Osteoblast (primary cell): ENCODE measurements at regions not wholly inside any gene's neighbourhood (a gene's known extent, or its start where the extent isn't known, plus 50 kb on each side); places are given as distances from the start of the nearest gene placed in this dataset.
"Not testable (repeated sequence)": the region's sequence is repeated elsewhere in the genome, so short reads cannot be mapped to it uniquely, and the experiment has no call there.

Experiments used
- DNase-seq: peaks from one replicate; pipeline ENCODE4 v3.0.0; 2011; ENCODE audit warnings: low spot score, mixed read lengths; ENCODE audit not compliant: insufficient read length; ENCODE audit errors: missing footprints
- H2AFZ ChIP-seq: 2 replicates; pipeline ENCODE4 v1.6.0; 2011; ENCODE audit warnings: mild to moderate bottlenecking, low read length
- H3K27ac ChIP-seq: 2 replicates; pipeline ENCODE4 v1.5.1; 2011; ENCODE audit warnings: mild to moderate bottlenecking, low read depth, low read length, moderate library complexity
- H3K27me3 ChIP-seq: 2 replicates; pipeline ENCODE4 v1.6.0; 2012; ENCODE audit warnings: mild to moderate bottlenecking, control low read depth, inconsistent platforms, low read length, moderate library complexity; ENCODE audit not compliant: insufficient read depth
- H3K36me3 ChIP-seq: 2 replicates; pipeline ENCODE4 v1.5.1; 2011; ENCODE audit warnings: mild to moderate bottlenecking, low read length, control low read depth, moderate library complexity; ENCODE audit not compliant: insufficient read depth
- H3K4me1 ChIP-seq: 2 replicates; pipeline ENCODE4 v1.5.1; 2011; ENCODE audit warnings: mild to moderate bottlenecking, low read length, control low read depth, moderate library complexity; ENCODE audit not compliant: insufficient read depth
- H3K4me2 ChIP-seq: 2 replicates; pipeline ENCODE4 v1.6.0; 2011; ENCODE audit warnings: mild to moderate bottlenecking, low read length; ENCODE audit not compliant: insufficient read depth
- H3K4me3 ChIP-seq: fragments of 200-600 bp; sonication (generic); 3 replicates; pipeline ENCODE4 v1.5.1; 2012; ENCODE audit warnings: mild to moderate bottlenecking, low read length, inconsistent platforms; ENCODE audit not compliant: insufficient read depth
- H3K79me2 ChIP-seq: 2 replicates; pipeline ENCODE4 v1.6.0; 2012; ENCODE audit warnings: mild to moderate bottlenecking, low read length, control low read depth, inconsistent platforms; ENCODE audit not compliant: insufficient read depth
- H3K9me3 ChIP-seq: 2 replicates; pipeline ENCODE4 v1.5.1; 2011; ENCODE audit warnings: low read depth, low read length, control low read depth
- H4K20me1 ChIP-seq: 2 replicates; pipeline ENCODE4 v1.6.0; 2012; ENCODE audit warnings: mild to moderate bottlenecking, low read length, control low read depth; ENCODE audit not compliant: insufficient read depth
- CTCF ChIP-seq: IDR thresholded peaks from 2 replicates; pipeline ENCODE4 v1.5.1; 2011; ENCODE audit warnings: mild to moderate bottlenecking, low read depth, low read length, moderate library complexity; ENCODE audit errors: extremely low read depth

- no peaks in the 10 kb centered on the region for H3K79me2 ChIP-seq
- no peaks in the 10 kb centered on the region for H3K36me3 ChIP-seq
- H3K4me3 ChIP-seq = no peak overlapping the region
- peaks cover 5% of the 10 kb centered on the region for H3K9me3 ChIP-seq
- H3K4me2 ChIP-seq = no peak overlapping the region
- no peak overlapping the region for H3K27ac ChIP-seq
- H2AFZ ChIP-seq = no peak overlapping the region
- H4K20me1 ChIP-seq = no peaks in the 10 kb centered on the region
- no peak for DNase-seq
- TF ChIP-seq CTCF = no peak
- no peaks in the 10 kb centered on the region for H3K4me1 ChIP-seq
- no peaks in the 10 kb centered on the region for H3K27me3 ChIP-seq
Measured at GRCh38 chr6:86440608-86441007, 496.7 kb upstream of the HTR1E start.

- no peak overlapping the region for H2AFZ ChIP-seq
- H3K9me3 ChIP-seq = peaks cover 4% of the 10 kb centered on the region
- H3K79me2 ChIP-seq = no peaks in the 10 kb centered on the region
- TF ChIP-seq CTCF = no peak
- no peaks in the 10 kb centered on the region for H3K4me1 ChIP-seq
- DNase-seq = no peak
- H3K36me3 ChIP-seq = no peaks in the 10 kb centered on the region
- no peaks in the 10 kb centered on the region for H4K20me1 ChIP-seq
- H3K4me3 ChIP-seq = no peak overlapping the region
- H3K4me2 ChIP-seq = no peak overlapping the region
- H3K27me3 ChIP-seq = no peaks in the 10 kb centered on the region
- no peak overlapping the region for H3K27ac ChIP-seq
Measured at GRCh38 chr6:86423571-86423970, 513.8 kb upstream of the HTR1E start.

GRCh38 chr6:86412057-86412456 is 525.3 kb upstream of the HTR1E start:
- Histone ChIP-seq H3K4me1 (no peaks in the 10 kb centered on the region), H4K20me1 (no peaks in the 10 kb centered on the region), H3K27me3 (no peaks in the 10 kb centered on the region), H3K4me3 (no peak overlapping the region), H2AFZ (no peak overlapping the region), H3K4me2 (no peak overlapping the region), H3K27ac (no peak overlapping the region), H3K9me3 (no peaks in the 10 kb centered on the region), H3K36me3 (no peaks in the 10 kb centered on the region), H3K79me2 (no peaks in the 10 kb centered on the region)
- no peak for DNase-seq
- no peak for TF ChIP-seq CTCF

DNA sequence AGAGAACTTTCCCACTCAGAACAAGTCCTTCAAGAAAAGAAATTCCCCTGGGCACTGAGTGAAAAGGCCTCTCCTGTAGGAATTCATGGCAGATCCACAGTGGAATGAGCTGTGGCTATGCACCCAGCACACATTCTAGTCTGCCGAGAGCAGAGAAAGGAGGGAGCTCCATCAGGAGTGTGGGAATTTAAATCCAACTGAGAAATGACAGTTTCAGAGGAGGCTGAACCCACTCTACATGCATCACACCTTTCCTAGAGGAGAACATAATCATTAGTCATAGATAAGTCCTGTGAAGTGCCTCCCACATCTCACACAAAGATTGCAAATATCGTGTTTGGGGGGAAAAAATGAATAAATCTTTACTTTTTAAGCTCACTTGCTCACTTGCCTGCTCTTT is 530.2 kb upstream of the HTR1E start:
- H3K36me3 ChIP-seq = no peaks in the 10 kb centered on the region
- no peak overlapping the region for H3K4me2 ChIP-seq
- H3K27me3 ChIP-seq = no peaks in the 10 kb centered on the region
- no peaks in the 10 kb centered on the region for H4K20me1 ChIP-seq
- no peak overlapping the region for H3K27ac ChIP-seq
- no peaks in the 10 kb centered on the region for H3K4me1 ChIP-seq
- no peak overlapping the region for H3K4me3 ChIP-seq
- no peak overlapping the region for H2AFZ ChIP-seq
- H3K79me2 ChIP-seq = no peaks in the 10 kb centered on the region
- H3K9me3 ChIP-seq = no peaks in the 10 kb centered on the region
- no peak for DNase-seq
- no peak for TF ChIP-seq CTCF

GRCh38 chr6:86392850-86393249 is 544.5 kb upstream of the HTR1E start:
- not testable (repeated sequence) for H3K27me3 ChIP-seq, DNase-seq, H3K36me3 ChIP-seq, H3K79me2 ChIP-seq, H3K9me3 ChIP-seq, H3K4me2 ChIP-seq, H3K27ac ChIP-seq, H4K20me1 ChIP-seq, H3K4me1 ChIP-seq, H3K4me3 ChIP-seq, H2AFZ ChIP-seq
